ENCODE measurements at regions not wholly inside any gene's neighbourhood (a gene's known extent, or its start where the extent isn't known, plus 50 kb on each side); places are given as distances from the start of the nearest gene placed in this dataset.

DNA sequence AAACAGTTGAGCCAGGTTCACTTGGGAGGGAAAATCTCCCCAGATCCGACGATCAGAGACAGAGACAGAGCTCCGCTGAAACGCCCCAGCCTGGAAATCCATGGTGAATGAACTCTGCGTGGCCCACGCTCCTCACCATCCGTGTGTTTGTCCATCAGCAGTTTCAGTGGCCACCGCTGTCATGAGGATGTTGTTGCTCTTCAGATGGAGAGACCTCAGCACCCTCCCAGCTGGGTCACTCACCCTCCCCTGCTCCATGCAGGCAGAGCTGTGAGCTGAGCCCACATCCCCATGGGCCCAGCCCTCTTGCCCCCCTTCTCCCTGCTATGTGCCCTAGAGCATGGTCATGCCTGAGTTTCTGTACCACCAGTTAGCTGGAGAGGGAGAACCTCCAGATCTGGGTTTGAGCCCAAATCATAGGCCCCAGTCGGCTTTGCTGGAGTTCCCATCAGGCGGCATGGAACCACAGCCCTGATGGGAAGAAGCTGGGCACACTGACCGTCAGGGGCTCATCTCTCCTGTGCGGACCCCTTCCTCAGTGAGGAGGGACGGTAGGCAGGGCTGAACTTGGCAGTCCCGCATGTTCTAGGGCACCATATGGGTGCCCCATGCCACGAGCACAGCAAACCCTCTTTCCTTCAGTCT is 154.4 kb upstream of the COL5A1 start:
- ChIA-PET POLR2A (no interaction called here), CTCF (no interaction called here)
- TF ChIP-seq, protein P1, sequence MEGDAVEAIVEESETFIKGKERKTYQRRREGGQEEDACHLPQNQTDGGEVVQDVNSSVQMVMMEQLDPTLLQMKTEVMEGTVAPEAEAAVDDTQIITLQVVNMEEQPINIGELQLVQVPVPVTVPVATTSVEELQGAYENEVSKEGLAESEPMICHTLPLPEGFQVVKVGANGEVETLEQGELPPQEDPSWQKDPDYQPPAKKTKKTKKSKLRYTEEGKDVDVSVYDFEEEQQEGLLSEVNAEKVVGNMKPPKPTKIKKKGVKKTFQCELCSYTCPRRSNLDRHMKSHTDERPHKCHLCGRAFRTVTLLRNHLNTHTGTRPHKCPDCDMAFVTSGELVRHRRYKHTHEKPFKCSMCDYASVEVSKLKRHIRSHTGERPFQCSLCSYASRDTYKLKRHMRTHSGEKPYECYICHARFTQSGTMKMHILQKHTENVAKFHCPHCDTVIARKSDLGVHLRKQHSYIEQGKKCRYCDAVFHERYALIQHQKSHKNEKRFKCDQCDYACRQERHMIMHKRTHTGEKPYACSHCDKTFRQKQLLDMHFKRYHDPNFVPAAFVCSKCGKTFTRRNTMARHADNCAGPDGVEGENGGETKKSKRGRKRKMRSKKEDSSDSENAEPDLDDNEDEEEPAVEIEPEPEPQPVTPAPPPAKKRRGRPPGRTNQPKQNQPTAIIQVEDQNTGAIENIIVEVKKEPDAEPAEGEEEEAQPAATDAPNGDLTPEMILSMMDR (IDR thresholded peaks at IDR 0.05; ENCODE audit: insufficient read depth, low read length, missing control alignments), result no peak
- no peak for DNase-seq (ENCODE audit: low read depth, low spot score)
- no peak overlapping the region for H3K4me3 ChIP-seq (ENCODE audit: low read depth, low read length)

GRCh38 chr9:134488331-134489280 is 153.0 kb upstream of the COL5A1 start:
- TF ChIP-seq, protein P1 (IDR thresholded peaks at IDR 0.05; ENCODE audit: insufficient read depth, low read length, missing control alignments), result no peak
- CTCF ChIA-PET, result interaction anchor here (1.2 kb wide), 1 partner anchor 39 kb away, joined by 4 read pairs; no protein-coding TSS in a partner anchor
- no peak overlapping the region for H3K4me3 ChIP-seq (ENCODE audit: low read depth, low read length)
- POLR2A ChIA-PET, result interaction anchor here (1.0 to 1.2 kb wide), 2 partner anchors 13 to 14 kb away, joined by 3 read pairs; no protein-coding TSS in a partner anchor
- no peak for DNase-seq (ENCODE audit: low read depth, low spot score)

GRCh38 chr9:134489621-134490408 is 151.8 kb upstream of the COL5A1 start:
- no peak overlapping the region for H3K4me3 ChIP-seq (ENCODE audit: low read depth, low read length)
- POLR2A ChIA-PET, result no interaction called here
- TF ChIP-seq, protein P1 (IDR thresholded peaks at IDR 0.05; ENCODE audit: insufficient read depth, low read length, missing control alignments), result no peak
- CTCF ChIA-PET, result no interaction called here
- DNase-seq (ENCODE audit: low read depth, low spot score), result no peak

DNA sequence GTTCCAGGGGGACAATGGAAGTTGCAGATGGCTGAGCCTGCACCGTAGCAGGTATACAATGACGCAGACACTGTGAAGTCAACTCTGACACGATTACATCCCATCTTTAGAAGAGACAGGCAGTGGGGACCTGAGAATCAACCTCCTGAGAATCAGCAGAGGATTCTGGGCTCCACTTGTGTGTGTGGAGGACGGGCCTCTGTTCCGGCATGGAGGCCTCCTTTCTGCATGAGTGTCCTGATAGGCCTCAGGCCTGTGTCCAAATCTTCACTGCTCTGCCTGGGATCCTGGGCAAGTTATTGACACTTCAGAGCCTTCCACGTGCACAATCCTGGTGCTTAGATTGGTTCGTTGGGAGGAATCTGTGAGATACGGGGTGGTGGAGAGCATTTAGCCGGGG is 151.2 kb upstream of the COL5A1 start:
- CTCF ChIA-PET, result no interaction called here
- TF ChIP-seq, protein P1 (IDR thresholded peaks at IDR 0.05; ENCODE audit: insufficient read depth, low read length, missing control alignments), result no peak
- H3K4me3 ChIP-seq (ENCODE audit: low read depth, low read length), result no peak overlapping the region
- POLR2A ChIA-PET, result no interaction called here
- DNase-seq (ENCODE audit: low read depth, low spot score), result no peak

- ChIA-PET CTCF (interaction anchor here (1.4 kb wide), 1 partner anchor 42 kb away, joined by 3 read pairs; no protein-coding TSS in a partner anchor), POLR2A (interaction anchor here (0.9 to 2.3 kb wide), 7 partner anchors 11 to 180 kb away, joined by 3 to 20 read pairs (median 6); partner anchors contain the start of gene COL5A1)
Measured at GRCh38 chr9:134491196-134491835, 150.3 kb upstream of the COL5A1 start.

More at GRCh38 chr9:134491196-134491835, 150.3 kb upstream of the COL5A1 start:
- no peak for DNase-seq (ENCODE audit: low read depth, low spot score)
- TF ChIP-seq, protein P1 (IDR thresholded peaks at IDR 0.05; ENCODE audit: insufficient read depth, low read length, missing control alignments), result no peak
- no peak overlapping the region for H3K4me3 ChIP-seq (ENCODE audit: low read depth, low read length)
